ENCODE measurements at regions not wholly inside any gene's neighbourhood (a gene's known extent, or its start where the extent isn't known, plus 50 kb on each side); places are given as distances from the start of the nearest gene placed in this dataset.

DNA sequence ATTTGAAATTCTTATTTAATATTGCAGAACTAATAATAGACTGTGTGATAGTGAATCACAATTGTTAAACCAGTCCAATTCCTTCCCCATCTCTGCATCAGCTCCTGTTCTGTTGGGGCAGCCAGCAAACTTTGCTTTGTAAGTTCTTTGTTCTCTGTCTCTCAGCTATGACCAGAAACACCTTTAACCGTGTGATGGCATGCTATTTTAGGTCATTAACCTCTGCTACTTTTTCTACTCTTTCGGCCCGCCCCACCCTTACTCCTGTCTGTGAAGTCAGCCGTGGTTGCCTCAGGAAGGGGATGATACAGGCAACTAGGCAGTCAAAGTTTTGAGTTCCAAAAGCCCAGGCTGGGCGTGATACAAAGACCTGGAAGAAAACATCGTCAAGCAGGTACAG, 51.3 kb upstream of the EGFL6 start:
- no peaks in the 10 kb centered on the region for H3K79me2 ChIP-seq (ENCODE audit: control insufficient read depth in 1 of 2, insufficient read depth in 2 of 2, low read length in 2 of 2)
- H3K14ac ChIP-seq (ENCODE audit: insufficient read length): no peak overlapping the region
- no peak overlapping the region for H3K23ac ChIP-seq (ENCODE audit: insufficient read length)
- no peak overlapping the region for H3K56ac ChIP-seq (replicated peaks; ENCODE audit: insufficient read length, low read depth, low read length)
- H3K79me1 ChIP-seq (ENCODE audit: low read depth, low read length): no peaks in the 10 kb centered on the region
- H4K5ac ChIP-seq (ENCODE audit: insufficient read length, low read depth, low read length): no peak overlapping the region
- H4K91ac ChIP-seq (replicated peaks; ENCODE audit: insufficient read length, low read length): no peak overlapping the region
- H3K9ac ChIP-seq (replicated peaks in 1 of 4; ENCODE audit: extremely low read depth in 1 of 4, low read depth in 3 of 4, low read length in 3 of 4): no peak overlapping the region
- H4K20me1 ChIP-seq (replicated peaks in 1 of 2; ENCODE audit: control insufficient read depth in 1 of 2, insufficient read depth in 2 of 2, low read length in 2 of 2): no peaks in the 10 kb centered on the region
- no peak overlapping the region for H3K4me3 ChIP-seq (ENCODE audit: extremely low read depth in 1 of 4, insufficient read depth in 2 of 4, low read depth in 3 of 4, low read length in 4 of 4)
- no peak overlapping the region for H2AK5ac ChIP-seq (ENCODE audit: low read depth, low read length)
- H3K36me3 ChIP-seq (ENCODE audit: control insufficient read depth in 2 of 4, insufficient read depth in 4 of 4, low read length in 3 of 4): no peaks in the 10 kb centered on the region
- ChIA-PET CTCF (ENCODE audit: partially characterized antibody) (interaction anchor here (0.8 to 1.2 kb wide), 2 partner anchors 11 to 128 kb away, joined by 4 read pairs; no protein-coding TSS in a partner anchor), POLR2A (ENCODE audit: partially characterized antibody) (no interaction called here)
- H3K27ac ChIP-seq (ENCODE audit: low read depth, low read length): no peak overlapping the region
- no peaks in the 10 kb centered on the region for H3K23me2 ChIP-seq (ENCODE audit: low read depth, low read length)
- FAIRE-seq (no peak), DNase-seq (ENCODE audit: low read depth in 1 of 2, low spot score in 2 of 2) (no peak)
- no peak overlapping the region for H3K18ac ChIP-seq (ENCODE audit: extremely low read depth, low read length)
- no peak overlapping the region for H4K8ac ChIP-seq (ENCODE audit: extremely low read depth, insufficient read depth, low read length)
- H2BK15ac ChIP-seq (ENCODE audit: low read length): no peak overlapping the region
- H3K4me2 ChIP-seq (ENCODE audit: insufficient read depth in 1 of 2, low read depth in 2 of 2, low read length in 2 of 2): no peak overlapping the region
- H2AFZ ChIP-seq (ENCODE audit: low read length): no peak overlapping the region
- no peak overlapping the region for H2BK20ac ChIP-seq (ENCODE audit: low read length)
- H3K27me3 ChIP-seq (replicated peaks in 1 of 4; ENCODE audit: control insufficient read depth in 3 of 4, extremely low read depth in 1 of 4, insufficient read depth in 3 of 4, low read length in 3 of 4): no peaks in the 10 kb centered on the region
- no peaks in the 10 kb centered on the region for H3K4me1 ChIP-seq (replicated peaks in 1 of 4; ENCODE audit: control insufficient read depth in 3 of 4, insufficient read depth in 4 of 4, low read length in 3 of 4)
- WGBS, 2 experiments (ENCODE audit: extremely low coverage in 1 of 2, insufficient coverage in 1 of 2, insufficient read length in 1 of 2, insufficient replicate concordance in 2 of 2, low coverage in 1 of 2, low lambda C conversion rate in 2 of 2, missing lambda C conversion rate in 1 of 2): 82% methylated on average over 6 of the region's 6 CpGs; no CpG with 5 or more reads in 1 of the 2 experiments
- no peak overlapping the region for H2BK5ac ChIP-seq (ENCODE audit: low read depth, low read length)
- H2BK12ac ChIP-seq (ENCODE audit: low read depth, low read length): no peak overlapping the region
- no peaks in the 10 kb centered on the region for H3K9me3 ChIP-seq (ENCODE audit: insufficient read depth in 2 of 2, low read depth in 1 of 2, low read length in 1 of 2)
- no peak overlapping the region for H3K4ac ChIP-seq (replicated peaks; ENCODE audit: insufficient read length, low read depth, low read length)
- no peak overlapping the region for H2BK120ac ChIP-seq (replicated peaks; ENCODE audit: low read depth, low read length)
- no peak for TF ChIP-seq KDM4A (IDR thresholded peaks at IDR 0.05; ENCODE audit: low read depth, low read length, severe bottlenecking)
- no peak for TF ChIP-seq CTBP2 (IDR thresholded peaks at IDR 0.05; ENCODE audit: borderline replicate concordance, insufficient read depth, insufficient read length, low read length)
- no peak for TF ChIP-seq NANOG (IDR thresholded peaks at IDR 0.05; ENCODE audit: insufficient read depth, low read depth, low read length, poor library complexity, severe bottlenecking)
- no peak for TF ChIP-seq CBX8 (IDR thresholded peaks at IDR 0.05; ENCODE audit: borderline replicate concordance, low read depth, low read length)

Measured in H1 (cell line).